NCI-H2196 (cell line): ENCODE measurements at regions not wholly inside any gene's neighbourhood (a gene's known extent, or its start where the extent isn't known, plus 50 kb on each side); places are given as distances from the start of the nearest gene placed in this dataset.
"Not testable (repeated sequence)": the region's sequence is repeated elsewhere in the genome, so short reads cannot be mapped to it uniquely, and the experiment has no call there.

ENCODE experiments used
- DNase-seq: peaks from one replicate; lab custom pipeline; 2025; ENCODE audit not compliant: unreplicated experiment; lab: John Stamatoyannopoulos, UW

GRCh38 chr1:115536279-115536816 lies 105.4 kb upstream of the VANGL1 start:
- no peak for DNase-seq

- DNase-seq: no peak
Observed at GRCh38 chr1:115534106-115534505, 107.7 kb upstream of the VANGL1 start.

- DNase-seq: no peak
Observed at GRCh38 chr1:115531631-115532264, 110.0 kb upstream of the VANGL1 start.

- DNase-seq: no peak
Observed at GRCh38 chr1:115530407-115530806, 111.4 kb upstream of the VANGL1 start.

GRCh38 chr1:115529216-115529897 lies 112.4 kb upstream of the VANGL1 start:
- no peak for DNase-seq

GRCh38 chr1:115528336-115528735 lies 113.4 kb upstream of the VANGL1 start:
- DNase-seq: not testable (repeated sequence)

- no peak for DNase-seq
Observed at GRCh38 chr1:115527746-115528145, 114.0 kb upstream of the VANGL1 start.

GRCh38 chr1:115526900-115527299 lies 114.9 kb upstream of the VANGL1 start:
- no peak for DNase-seq

- no peak for DNase-seq
Observed at GRCh38 chr1:115524236-115524635, 117.5 kb upstream of the VANGL1 start.

- no peak for DNase-seq
Observed at GRCh38 chr1:115522386-115522785, 119.4 kb upstream of the VANGL1 start.

- DNase-seq: no peak
Observed at GRCh38 chr1:115515270-115515669, 126.5 kb upstream of the VANGL1 start.

- DNase-seq: not testable (repeated sequence)
Observed at GRCh38 chr1:115510226-115510625, 131.5 kb upstream of the VANGL1 start.

- DNase-seq: no peak
Observed at GRCh38 chr1:115507901-115508300, 133.9 kb upstream of the VANGL1 start.

GRCh38 chr1:115506924-115507589 lies 134.7 kb upstream of the VANGL1 start:
- DNase-seq: no peak

GRCh38 chr1:115506518-115506917 lies 135.3 kb upstream of the VANGL1 start:
- DNase-seq: no peak

GRCh38 chr1:115505148-115505571 lies 136.6 kb upstream of the VANGL1 start:
- no peak for DNase-seq

GRCh38 chr1:115502183-115502582 lies 139.6 kb upstream of the VANGL1 start:
- DNase-seq: not testable (repeated sequence)

GRCh38 chr1:115501476-115501875 lies 140.3 kb upstream of the VANGL1 start:
- no peak for DNase-seq

- DNase-seq: no peak
Observed at GRCh38 chr1:115499253-115499652, 142.5 kb upstream of the VANGL1 start.

GRCh38 chr1:115496904-115497527 lies 144.8 kb upstream of the VANGL1 start:
- no peak for DNase-seq

GRCh38 chr1:115495625-115496024 lies 146.1 kb upstream of the VANGL1 start:
- no peak for DNase-seq
